Activated T-helper 1 cell treated with anti-CD3 and anti-CD28 coated beads, Interleukin-2, amount 50 U/mL, for 16 hours (primary cell): ENCODE measurements at regions not wholly inside any gene's neighbourhood (a gene's known extent, or its start where the extent isn't known, plus 50 kb on each side); places are given as distances from the start of the nearest gene placed in this dataset.

ENCODE experiments used
- DNase-seq, 2 donors: peaks; one replicate each; pipeline ENCODE4 v3.0.0-alpha.2; 2020; ENCODE audit warnings: low read depth in 1 of 2, low spot score in 1 of 2

DNA sequence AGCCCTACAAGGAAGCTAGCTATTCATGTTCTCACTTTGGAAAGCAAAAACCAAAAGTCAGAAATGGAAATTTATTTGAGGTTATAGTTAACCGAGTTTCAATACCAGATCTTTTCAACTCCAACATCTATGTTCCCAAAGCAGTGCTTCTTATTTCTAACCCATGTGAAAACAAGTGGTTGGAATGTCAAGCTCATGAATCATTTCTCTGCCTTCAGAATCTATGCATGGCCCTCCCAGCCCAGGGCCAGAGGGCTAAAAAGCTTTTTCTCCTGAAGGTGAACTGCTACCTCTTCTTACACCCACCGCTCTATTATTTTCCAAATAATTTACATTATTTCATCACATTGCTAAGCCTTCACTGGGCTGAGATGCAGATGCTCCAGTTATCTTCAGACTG is 158.4 kb downstream of the SP3 start:
- DNase-seq, result no peak

DNA sequence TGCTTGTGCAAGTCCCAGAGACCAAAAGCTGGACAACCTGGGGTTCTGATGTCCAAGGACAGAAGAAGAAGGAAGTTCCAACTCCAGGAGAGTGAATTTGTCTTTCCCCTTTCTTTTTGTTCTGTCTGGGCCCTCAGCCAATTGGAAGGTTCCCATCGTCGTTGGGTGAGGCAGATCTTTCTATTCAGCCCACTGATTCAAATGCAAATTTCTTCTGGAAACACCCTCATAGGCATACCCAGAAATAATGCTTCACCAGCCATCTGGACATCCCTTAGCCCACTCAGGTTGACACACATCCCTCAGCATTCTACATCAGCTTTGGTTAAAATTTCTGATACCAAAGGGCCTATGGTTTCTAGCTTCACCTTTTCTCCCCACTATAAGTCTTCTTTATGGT is 156.5 kb downstream of the SP3 start:
- DNase-seq, result no peak

DNA sequence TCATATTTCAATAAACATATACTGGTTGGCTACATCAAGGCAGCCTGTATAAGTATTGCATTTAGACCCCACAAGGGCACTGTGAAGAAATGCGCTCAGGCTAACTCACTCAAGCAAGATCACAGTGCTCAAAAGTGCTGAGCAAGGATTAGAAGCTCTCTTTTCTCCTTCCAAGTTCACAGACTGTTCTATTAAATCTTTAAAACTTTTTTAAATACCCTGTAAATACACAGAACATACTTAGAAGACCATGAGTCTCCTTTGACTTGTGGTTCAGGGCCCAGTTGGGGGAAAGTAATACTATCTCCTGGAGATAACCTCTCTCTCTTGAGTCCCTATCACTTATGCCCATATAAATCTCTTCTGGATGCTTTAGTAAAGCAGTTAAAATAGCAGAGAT is 152.9 kb downstream of the SP3 start:
- no peak for DNase-seq

DNA sequence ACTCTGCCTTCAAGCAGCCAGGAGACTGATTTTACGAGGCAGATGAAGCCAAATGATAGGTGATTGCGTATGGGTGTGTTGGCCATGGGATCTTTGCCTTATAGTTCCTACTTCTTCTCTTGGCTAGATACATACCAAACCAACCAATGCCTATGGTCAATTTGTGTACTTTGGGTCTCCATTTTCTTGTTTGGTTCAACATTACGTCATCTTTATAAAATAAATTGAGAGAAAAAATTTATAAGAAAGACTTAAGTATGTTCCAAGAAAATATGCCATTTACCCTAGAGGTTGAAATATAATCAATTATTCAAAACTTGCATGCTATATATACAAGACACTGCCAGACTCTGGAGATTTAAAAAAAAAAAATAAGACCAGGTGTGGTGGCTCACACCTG is 150.9 kb downstream of the SP3 start:
- DNase-seq, result no peak

DNA sequence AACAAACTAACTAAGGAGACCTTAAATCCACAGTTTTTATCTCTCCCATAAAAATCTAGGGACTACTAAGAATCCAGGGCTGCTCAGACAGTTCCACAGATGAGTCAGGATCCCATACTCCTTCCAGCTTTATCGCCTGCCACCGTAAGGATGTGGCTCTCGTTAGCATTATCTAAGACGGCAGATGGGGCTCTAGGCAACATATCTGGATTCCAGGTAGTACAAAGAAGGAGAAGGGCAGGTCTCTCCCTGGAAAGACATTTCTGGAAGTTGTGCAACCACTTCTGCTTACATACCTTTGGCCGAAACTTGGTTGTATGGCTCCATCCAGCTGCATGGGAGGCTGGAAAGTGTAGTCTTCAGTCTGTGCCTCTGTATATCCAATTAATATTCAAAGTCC is 149.4 kb downstream of the SP3 start:
- DNase-seq, result no peak

DNA sequence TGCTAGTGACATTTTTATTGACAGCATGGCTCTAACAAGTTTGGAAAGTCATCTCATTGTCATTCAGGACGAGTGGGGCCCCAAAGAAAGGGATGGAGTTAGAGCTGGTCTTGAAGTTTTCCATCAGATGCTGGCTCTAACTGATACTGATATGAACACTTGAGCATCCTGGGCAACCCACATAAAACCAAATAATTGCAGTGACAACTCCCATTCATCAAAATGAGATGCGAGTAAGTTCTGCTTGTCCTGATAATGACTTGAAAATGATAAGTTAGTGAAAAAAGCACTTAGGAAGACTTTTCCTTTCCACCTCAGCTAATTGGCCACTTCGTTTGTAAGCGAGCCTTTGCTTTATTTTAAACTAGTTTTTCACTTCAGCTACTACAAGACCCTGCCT is 147.6 kb downstream of the SP3 start:
- no peak for DNase-seq

DNA sequence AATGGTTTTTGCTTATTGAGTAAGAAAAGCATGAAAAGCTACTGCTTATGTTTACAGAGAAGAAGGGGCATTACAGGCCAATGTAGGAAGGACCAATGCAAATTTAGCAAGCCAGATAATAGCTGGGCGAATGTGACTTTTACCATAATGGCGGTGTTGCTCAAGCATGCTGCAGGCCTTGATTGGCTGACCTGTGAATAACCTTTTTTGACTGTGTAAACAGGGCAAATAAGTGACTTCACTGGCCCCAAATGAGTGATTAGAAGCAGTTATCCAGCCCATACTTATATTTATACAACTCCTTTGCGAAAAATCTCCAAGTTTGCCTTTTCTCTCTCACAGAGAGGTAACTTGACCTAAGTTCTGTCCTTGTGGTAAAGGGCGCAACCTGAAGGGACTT is 146.9 kb downstream of the SP3 start:
- DNase-seq, result no peak

DNA sequence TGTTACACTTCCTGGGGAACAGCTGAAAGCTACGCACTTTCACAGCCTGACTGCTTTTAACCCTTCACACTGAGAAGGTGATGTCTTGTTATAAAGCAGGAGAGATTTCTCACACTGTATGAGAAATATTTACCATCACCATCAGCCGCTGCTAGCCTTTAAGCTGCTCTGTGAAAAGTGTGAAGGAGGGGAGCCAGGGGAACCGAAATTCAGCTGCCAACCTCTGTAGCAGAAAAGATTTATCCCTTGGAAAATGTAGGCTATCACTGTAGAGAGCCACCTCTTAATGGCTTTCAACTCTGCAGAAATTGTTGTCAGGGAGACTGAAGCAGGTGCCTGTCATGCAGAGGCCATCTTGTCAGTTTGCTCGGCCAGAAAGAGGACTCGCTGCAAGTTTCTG is 145.3 kb downstream of the SP3 start:
- DNase-seq, result no peak

DNA sequence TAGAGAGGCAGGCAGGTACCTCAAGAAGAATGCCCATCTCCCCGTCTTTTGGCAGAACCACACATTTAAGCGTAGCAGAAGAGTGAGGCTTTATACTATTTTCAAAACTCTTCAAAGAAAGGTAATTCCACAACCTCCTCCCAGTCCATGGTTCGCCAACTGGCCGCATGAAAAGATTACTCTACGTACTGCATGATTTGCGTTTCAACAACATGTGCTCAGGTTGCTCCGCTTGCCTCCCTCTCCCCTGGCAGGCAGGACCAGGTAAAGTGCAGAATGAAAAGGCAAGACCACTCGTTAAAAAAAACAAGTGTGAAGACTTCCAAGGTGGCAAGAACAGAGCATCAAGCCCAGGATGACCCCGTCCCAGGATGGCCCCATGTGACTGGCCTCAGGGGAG is 143.7 kb downstream of the SP3 start:
- no peak for DNase-seq

DNA sequence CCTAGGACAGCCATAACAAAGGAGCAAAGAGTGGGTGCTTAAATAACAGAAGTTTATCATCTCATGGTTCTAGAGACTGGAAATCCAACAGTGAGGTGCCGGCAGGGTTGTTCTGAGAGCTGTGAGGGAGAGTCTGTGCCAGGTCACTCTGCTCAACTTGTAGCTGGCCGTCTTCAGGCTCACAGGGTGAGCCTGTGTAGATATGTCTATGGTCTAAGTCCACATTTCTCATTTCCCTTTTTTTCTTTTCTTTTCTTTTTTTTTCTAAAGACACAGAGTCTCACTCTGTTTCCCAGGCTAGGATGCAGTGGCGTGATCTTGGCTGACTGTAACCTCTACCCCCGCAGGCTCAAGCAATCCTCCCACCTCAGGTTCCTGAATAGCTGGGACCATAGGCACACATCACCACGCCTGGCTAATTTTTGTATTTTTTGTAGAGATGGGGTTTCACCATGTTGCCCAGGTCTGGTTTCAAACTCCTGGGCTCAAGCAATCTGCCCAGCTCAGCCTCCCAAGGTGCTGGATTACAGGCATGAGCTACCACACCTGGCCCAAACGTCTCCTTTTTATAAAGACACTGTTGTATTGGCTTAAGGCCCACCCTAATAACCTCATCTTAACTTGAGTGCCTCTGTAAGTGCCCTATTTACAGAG is 142.2 kb downstream of the SP3 start:
- no peak for DNase-seq

DNA sequence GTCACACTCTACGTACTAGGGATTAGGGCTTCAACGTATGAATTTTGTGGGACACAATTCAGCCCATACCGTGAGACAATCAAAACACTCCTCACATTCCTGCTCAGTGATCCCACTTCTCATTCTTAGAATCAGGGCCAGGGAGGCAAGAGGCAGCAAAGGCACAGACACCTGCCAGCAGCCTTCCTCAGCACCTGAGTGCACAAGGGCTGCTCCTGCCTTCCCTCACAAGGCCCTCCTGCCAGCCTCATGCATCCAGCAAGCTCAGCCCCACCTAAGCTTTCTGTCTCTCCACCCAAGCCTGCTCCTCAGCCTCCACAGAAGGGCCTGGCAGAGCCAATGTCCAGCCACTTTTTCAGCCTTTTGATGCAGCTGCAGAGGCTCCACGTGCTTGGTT is 141.6 kb downstream of the SP3 start:
- no peak for DNase-seq

DNA sequence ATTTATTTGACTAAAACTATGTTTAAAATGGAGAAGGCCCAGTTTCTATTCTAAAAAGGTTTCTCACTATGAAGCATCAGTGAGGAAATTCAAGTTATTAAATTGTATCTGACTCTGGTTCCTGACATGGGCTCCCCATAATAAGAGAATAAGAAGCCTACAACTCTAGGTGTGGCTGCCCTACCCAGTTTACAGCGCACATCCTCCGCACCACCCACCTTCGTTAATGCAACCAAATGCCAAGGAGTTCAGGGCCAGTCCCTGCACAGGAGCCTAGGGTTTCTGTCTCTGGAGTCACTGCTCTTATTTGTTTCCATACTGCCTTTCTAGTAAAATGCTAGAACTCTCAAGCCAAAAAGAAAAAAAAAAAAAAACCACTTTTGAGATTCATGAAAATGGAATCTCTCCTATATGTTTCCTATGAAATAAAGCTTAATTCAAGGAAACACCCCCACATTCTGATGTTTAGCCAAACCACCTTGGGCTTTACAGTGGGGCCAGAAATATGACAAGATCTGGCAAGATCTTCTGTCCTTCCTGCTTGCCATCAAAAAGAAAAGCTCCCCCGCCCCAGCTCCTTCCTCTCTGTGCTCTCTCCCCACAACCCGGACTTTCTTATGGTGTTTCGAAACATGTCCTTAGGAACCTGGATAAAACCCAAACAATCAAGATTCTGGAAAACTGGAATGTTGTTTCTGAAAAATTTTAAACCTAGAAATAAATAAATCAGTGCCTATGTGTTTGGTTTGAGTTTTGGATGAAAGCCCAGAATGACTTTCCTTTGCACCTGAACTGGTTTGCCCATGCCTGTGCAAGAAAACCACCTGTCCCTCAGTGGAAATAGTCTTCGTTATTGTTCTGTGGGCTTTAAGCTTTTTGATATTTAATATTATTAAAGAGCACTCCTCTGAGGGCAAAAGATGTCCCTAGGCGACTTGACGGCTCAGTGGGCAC is 136.7 kb downstream of the SP3 start:
- no peak for DNase-seq

DNA sequence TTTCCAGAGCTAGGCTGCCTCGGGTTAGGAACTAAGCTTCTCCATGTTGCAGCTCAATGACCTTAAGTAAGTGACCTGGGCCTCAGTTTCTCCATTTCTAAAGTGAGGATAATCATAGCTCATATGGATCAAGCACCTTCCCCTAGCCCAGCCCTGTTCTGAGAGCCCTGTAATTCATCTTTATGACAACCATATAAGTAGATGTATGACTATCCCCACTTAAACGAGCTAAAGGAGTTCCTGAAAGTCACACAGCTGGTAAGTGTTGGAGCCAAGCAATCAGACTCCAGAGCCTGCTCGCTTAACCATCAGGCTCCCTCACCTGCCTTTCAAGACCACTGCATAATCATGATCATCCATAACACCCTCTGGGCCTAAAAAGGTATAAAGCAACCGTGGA is 135.4 kb downstream of the SP3 start:
- DNase-seq, result no peak

DNA sequence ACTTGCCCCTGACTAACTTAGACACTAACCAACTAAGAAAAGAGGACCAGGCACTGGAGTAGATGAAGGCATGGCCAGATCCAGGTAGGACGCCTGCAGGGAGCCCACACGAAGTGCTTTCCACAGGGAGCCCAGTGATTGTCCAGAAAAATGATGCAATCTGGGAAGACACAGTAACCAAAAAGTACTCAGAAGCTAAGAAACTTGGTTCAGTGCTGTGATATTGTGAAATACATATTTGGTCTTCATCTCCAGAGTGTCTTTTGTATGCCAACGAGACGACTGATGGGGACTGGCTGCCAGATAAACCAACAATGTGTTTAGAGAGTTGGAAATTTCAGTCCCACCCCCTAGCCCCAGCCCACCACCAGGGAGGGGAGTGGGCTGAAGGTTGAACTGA is 135.0 kb downstream of the SP3 start:
- DNase-seq, result no peak

DNA sequence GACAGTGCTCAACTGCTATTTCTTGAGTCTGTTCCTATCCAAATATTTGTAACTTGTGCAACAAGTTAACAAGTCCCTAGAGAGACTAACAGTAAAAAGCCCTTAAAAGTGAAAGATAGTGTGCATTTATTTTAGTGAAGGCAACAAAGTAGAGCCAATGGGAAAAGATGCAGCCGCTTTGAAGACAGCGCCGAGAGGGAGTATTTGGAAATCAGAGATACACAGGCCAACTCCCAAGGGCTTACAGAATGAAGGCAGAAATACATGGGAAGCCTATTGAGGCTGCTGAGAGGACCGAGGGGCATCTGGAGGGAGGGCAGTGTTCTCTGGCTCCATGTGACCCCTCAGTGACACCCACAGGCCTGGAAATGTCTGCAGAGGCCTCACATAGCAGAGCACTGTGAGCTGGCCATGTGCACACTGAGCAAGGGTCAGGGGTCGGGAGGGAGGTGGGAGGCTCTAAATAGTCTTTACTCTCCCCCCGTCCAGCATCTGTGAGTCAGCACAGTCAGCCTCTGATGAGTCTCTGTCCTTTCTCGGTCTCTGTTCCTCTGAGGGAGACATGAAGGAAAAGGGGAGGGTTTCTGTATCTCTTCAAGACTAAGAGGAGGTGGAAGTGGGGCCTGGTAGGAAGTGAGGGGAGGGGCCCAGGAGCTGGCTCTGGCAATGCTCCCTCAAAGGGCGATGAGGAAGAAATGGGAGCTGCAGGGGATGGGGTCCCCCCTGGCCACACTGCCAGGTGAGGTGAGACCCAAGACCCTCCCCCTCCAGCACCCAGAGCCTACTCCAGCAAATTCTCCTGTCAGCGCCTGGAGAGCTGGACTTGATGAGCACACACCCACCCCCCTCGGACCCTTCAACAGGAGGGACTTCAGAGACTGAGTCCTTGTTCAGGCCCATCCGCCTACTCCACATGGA is 133.6 kb downstream of the SP3 start:
- DNase-seq, result no peak

DNA sequence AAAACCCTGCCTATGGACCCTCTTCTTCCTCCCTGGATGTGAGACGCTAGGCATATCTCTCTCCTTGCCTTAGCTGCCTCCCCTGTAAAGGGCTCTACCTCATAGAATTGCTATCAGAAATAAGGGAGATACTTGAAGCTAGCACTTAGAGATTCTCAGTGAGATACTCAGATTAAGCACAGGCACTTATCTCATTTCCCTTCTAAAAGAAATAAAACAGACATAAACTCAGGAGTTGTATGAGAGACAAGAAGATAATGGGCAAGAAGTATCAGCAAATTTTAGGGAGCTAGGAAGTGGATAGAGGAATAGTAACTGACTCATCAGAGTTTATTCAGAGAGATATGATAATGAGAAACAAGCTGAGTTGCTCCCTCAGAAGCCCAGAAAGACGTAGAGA is 131.0 kb downstream of the SP3 start:
- no peak for DNase-seq

DNA sequence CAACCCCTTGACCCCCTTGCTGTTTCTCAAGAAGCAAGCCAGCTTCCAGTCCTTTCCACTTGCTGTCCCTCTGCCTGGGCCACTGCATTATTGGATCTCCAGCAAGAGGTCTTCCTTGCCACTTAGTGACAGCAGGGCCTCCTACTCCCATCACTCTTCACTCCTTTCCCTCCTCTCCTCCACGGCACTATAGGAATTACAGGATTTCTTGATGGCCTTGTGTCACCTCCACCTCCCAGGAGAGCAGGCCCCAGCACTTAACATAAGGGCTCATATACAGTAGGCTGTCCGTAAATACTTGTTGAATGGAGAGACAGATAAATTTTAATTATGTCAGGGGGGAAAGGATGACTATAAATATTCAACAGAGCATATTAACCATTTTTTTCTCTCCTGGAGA is 129.4 kb downstream of the SP3 start:
- no peak for DNase-seq

DNA sequence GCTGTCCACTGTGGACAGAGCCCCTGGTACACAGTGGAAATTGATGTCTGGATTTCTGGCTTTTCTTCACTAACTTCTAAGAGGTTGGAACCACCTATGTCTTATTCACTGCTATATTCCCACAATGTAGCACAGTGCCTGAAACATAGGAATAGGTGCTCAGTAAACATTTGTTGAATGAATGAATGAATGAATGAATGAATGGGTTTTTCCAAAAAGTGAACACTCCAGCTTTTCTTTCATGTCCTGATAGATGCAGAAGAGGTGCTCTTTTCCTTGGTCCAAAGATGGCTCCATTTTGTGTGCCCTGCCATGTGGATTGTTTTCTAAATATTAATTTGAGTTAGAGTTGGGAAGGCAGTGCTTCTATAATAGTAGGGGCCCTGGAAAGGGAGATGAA is 124.1 kb downstream of the SP3 start:
- DNase-seq, result no peak

DNA sequence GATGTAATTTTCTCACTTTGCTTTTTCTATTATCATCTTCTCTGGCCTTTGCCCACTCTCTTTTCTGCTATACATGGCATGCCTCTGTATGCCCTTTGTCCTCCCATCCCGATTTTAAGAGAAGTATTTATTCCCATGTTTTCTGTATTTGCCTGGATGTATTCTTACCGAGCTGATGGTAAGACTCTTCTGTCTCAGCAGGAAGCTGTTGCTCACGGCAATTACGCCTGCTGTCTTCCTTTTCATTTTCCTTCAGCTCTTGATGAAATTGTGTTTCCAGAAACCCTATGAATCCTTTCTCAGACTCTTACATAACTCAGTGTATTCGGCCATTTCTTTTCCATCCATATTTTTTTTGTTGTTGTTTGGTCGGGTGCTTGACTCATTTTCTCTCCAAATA is 121.6 kb downstream of the SP3 start:
- DNase-seq, result no peak

DNA sequence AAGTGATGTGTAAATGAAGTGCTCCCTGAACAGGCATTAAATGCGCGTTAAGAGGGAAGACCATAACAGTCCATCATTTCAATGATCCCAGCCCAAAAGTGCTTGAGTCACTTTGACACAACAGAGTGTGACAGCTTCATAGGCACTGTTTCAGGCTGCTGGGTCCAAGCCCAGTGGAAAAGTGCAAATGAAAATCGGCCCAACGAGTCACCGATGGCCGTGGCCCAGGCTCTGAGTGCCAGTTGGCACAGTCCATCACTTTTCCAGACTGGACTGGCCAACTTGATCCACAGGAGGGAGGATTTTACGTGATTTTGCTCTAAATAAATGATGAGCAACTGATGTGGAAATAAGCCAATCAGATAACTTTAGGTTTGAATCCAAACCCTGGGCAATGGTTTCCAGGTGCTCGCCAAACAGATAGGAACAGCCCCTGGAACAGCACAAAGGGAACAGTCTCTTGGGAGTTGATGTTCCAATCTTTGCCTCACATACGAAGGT is 114.0 kb downstream of the SP3 start:
- no peak for DNase-seq

DNA sequence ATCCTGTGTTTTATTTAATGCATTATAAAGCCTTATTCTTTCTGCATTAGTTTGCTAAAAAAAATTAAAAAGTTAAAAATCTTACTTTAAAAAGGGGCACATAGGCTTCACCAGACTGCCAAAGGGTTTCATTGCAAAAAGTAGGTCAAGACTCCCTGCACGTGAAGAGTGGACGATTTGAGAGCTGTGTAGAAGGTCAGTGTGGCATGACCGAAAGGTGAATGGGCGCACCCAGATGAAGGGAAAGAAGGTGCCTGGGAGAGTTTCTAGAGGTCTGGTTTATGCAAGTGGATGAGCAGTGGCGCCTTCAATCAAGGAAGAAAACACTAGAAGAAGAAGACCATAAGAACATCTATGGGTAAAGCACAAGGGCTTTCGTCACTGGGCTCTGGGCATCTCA is 111.0 kb downstream of the SP3 start:
- DNase-seq, result no peak

DNA sequence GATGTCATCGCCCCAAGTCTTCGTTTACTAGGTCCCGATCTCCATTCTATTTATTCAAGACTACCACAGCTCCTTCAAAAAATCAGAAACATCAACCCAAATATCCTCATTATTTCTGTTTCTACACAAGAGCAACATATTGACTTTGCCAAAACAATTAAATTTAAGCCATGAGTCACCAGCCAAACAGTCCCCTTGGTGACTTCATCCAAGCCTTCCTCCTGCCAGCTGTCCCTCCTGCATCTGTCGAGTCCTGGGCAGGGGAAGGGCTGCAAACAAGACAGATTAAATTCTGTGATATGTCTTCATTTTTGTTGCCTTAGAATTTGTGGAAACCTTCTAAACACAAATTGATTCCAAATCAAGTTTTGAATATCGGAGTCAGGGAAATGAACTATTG is 110.3 kb downstream of the SP3 start:
- DNase-seq, result no peak
